Stimulated activated naive CD4-positive, alpha-beta T cell (primary cell): ENCODE measurements at regions not wholly inside any gene's neighbourhood (a gene's known extent, or its start where the extent isn't known, plus 50 kb on each side); places are given as distances from the start of the nearest gene placed in this dataset.

ENCODE experiments used
- DNase-seq, 6 experiments: peaks; one replicate each; lab custom pipeline; 2025; lab: John Stamatoyannopoulos, UW

DNA sequence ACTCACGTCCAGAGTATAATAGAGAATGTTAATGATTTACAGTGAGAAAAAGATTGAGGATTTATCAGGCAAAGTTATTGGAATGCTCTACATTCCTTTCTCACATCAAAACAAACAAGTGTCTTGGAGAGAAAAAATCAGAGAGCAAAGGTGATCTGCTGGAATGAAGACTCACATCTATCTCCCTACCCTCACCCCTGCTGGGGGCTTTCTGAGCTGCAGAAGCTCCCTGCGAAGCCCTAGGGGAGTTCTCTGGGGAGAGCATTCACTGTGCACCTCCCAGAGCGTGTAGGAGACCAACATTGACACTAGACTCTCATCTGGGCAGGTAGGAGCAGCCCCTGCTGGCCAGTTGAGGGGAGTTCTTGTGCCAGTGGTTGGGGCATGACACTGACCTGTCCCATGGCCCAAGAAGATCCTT is 76.6 kb upstream of the ADAMTS16 start:
- DNase-seq, result no peak

DNA sequence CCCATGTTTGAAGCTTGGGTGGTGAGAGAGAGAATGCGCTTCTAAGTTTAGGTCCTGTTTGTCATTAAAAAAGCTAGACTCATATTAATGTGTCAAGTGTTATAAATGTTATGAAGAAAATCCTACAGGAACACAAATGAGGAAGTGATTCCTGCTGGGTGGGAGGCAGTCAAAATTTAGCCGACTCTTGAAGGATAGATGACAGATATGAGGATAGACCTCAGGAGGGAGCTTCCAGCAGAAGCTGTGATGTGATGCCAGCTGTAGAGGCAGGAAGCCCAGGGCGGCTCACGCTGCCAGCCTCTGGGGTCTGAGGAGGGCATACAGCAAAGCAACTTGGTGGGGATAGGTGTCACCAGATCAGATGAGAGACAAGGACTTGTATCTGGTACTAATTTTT is 74.7 kb upstream of the ADAMTS16 start:
- no peak for DNase-seq

DNA sequence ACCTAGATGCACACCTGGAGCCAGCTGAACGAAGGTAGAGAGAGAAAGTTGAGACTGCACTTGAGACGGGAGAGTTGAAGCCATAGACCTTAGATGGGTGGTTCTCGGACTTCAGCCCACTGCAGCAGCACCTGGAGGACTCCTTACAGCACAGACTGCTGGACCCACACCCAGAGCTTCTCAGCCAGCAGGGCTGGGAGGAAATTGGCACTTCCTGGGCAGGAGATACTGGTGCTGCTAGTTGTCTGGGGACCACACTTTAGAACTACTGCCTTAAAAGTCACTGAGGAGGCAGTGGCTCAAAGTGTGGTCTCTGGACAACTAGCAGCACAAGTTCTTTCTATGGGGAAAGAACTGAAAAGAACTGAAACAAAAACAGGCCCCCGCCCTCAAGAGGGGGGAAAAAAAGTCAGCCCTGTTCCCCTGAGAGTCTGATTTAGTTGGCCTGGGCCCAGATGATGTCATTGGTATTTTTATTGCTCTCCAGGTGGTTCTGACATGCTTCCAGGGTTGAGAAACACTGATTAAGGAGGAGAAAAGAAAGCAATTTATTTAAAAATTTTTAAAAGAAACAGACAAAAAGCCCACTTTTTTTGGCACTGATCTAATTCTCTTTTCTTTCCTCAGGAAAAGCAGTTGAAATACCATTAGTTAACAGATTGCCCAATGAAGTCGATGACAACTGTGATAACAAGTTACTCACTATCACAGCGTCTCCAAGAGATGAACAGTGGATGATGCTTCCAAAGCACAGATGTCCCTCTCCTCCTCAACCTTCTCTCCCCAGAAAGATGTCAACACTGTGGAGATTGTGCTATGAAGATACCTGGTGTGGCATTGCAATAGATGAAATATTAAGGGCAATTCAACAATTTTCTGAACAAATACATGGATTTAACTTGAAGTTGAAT is 73.6 kb upstream of the ADAMTS16 start:
- DNase-seq, result no peak

DNA sequence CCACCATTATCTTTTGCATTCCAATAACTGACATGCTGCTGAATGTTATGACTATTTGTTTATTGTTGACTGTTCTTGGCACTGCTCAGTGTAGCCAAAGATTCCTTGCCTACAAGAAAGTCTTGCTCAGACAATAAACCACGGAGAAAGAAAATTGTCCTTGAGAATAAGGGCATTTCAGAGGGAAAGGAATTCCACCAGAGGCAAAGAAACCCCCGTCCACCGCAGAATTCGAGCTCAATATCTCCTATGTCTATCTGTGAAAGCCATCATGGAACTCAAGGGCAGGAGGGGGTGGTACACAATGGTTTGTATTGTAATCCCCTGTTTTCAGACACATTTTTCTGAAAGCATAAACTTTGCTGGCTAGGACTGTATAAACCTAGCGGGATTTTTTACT is 70.3 kb upstream of the ADAMTS16 start:
- DNase-seq, result no peak

DNA sequence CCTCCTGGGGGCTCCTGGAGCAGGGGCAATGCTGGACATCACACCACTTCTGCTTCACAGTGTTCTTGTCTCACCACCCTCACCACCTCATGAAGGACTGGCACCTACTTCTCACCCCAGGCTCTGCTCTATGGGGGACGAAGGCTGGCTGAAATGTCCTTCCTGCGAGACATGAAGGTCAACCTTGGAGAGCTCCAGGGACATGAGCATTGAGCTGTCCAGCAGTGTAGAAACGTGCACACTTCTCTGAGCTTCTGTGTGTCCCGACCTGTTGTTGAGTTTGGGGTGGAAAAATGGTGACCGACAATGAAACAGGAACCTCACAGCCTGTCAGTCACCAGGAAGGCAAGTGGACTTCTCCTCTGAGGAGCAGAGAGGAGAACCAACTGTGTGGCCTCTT is 68.6 kb upstream of the ADAMTS16 start:
- DNase-seq, result no peak

DNA sequence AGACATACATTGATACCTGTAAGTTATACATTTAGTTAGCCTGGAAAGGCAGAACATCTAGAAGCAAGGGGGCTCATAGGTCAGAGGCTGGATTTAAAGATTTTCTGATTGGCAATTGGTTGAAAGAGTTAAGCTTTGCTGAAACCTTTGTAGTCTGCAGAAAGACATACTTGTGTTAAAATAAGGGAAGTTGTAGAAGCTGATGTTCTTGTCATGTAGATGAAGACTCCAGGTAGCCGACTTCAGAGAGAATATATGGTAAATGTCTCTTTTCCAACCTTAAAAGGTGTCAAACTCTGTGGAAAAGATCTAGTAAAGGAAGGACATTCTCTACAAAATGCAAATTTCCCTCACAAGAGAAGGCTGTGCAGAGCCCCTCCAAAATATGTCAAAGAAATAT is 62.9 kb upstream of the ADAMTS16 start:
- DNase-seq, result no peak

DNA sequence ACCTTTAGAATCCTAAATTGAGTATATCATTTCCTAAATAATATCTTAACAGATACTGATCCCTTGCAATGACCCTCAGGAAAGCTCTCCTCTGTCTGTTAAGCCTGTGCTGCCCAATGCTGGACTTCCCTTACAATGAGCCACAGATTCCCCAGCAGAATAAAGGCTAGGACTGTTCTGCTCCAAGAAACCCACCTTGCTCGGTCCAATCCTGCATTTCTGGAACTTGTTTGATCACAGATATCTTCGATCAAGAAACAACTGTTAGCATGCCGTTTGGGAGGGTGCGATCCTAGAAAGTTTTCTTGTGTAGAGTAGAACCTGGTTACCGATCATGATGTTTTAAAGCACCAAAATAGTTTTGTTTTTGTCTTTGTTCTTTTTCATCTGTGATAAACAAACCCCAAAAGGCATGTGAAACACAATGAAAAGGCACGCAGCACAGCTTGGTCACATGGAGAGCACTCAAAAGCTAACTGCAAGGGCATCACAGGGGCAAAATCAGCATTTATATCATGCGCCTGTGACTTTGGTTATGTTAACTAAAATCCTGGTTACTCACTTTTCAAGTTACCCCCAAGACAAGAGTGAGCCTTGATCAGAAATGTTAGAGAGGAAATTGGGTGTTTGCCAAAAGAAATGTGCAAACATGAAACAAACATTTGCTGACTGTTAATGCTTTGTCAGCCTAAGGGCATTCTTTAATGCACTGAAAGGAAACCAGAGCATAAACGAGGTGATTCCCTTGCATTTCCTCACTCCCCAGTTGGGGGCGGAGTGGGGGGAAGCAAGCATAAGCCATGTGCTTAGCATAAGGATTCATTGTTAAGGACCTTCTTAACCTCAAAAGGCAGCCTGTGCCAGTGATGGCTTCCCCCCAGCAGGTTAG is 61.9 kb upstream of the ADAMTS16 start:
- no peak for DNase-seq

DNA sequence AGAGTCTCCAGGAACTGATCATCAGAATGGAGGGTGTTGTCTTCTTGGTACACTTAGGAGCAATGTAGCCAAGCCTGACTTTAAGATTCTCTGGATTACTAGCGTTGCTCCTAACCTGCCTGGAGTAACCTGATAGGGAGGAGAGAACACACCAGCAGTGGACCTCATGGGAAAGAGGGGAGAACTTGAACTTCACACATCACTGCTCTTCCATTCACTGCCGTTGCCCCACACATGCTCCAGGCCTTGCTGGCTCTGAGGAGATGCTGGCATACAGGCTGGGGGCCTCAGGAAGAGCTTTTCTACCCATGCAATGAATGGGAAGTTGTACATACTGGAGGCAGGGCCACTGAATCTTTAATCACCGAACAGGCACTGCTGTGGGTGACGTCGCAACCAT is 60.3 kb upstream of the ADAMTS16 start:
- DNase-seq, result no peak

DNA sequence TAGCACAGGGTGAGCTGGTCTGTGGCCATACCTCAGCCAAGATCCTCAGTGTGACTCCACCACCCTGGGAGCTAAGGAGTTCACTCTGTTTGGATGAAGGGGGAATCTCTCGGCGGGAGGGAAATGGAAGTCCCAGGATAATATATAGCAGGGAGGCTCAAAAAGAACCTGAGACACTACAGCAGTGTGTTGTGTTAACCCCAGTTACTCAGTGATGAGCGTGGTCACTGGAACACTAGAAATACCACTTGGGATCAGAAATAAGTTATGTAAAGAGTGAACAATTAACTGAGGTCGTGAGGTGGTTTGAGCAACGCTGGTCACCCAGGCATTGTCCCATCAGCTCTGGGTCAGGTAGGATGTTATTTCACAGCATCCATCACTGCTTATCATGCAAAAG is 59.3 kb upstream of the ADAMTS16 start:
- no peak for DNase-seq

DNA sequence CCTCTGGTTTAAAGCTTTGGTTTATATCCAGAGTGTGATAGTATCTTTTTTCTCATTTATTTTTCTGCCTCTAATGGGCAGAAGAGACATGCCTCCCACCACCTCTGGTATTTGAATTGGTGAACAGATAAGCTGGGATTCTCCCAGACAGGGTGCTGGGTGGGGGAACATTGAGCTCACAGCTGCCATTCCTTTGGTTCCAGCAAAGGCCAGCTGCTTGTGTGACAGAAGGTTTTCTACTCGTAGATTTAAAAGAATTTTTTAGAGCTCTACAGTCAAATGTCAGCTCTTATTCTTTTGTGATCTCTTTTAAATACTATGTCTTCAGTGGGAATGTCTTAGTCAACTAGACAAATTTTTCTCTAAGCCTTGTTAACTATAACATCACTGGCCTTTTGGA is 54.7 kb upstream of the ADAMTS16 start:
- DNase-seq, result no peak

DNA sequence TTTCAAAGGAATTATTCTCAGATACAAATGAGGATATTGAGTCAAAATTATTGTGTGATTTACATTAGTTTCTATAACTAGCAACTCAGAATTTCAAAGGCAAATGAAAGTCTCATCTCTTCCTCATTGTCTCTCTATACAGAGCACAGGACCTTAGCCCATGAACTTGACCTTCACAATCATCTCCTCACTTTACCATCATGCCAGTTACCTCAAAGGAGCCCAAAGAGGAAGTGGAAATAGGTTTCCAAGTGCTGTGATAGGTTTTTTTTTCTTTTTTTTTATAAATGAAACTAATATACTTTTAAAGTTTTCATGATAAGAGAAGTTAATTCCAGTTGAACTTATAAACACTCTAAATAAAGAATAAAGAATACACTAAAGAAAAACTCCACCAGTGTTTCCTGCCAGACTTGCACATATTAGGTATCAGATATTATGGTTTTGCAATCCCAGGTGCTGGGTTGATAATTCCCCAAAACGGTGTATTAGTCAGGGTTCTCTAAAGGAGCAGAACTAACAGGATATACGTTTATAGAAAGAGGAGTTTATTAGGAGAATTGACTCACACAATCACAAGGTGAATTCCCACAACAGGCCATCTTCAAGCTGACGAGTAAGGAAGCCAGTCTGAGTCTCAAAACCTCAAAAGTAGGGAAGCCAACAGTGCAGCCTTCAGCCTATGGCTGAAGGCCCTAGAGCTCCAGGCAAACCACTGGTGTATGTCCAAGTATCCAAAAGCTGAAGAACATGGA is 50.1 kb upstream of the ADAMTS16 start:
- no peak for DNase-seq
